ENCODE measurements at regions not wholly inside any gene's neighbourhood (a gene's known extent, or its start where the extent isn't known, plus 50 kb on each side); places are given as distances from the start of the nearest gene placed in this dataset.

GRCh38 chr6:33878562-33878961, 74.8 kb upstream of the MLN start:
- Mint-ChIP-seq H3K36me3 (ENCODE audit: unreplicated experiment) (no peaks in the 10 kb centered on the region), H3K27ac (ENCODE audit: unreplicated experiment) (no peak overlapping the region), H3K4me1 (ENCODE audit: unreplicated experiment) (no peaks in the 10 kb centered on the region), H3K27me3 (ENCODE audit: unreplicated experiment) (peaks cover 72% of the 10 kb centered on the region), H3K9me3 (ENCODE audit: unreplicated experiment) (no peaks in the 10 kb centered on the region), H3K4me3 (ENCODE audit: unreplicated experiment) (no peak overlapping the region)
- no peak for DNase-seq (ENCODE audit: extremely low spot score, unreplicated experiment)
- TF ChIP-seq, protein P1, sequence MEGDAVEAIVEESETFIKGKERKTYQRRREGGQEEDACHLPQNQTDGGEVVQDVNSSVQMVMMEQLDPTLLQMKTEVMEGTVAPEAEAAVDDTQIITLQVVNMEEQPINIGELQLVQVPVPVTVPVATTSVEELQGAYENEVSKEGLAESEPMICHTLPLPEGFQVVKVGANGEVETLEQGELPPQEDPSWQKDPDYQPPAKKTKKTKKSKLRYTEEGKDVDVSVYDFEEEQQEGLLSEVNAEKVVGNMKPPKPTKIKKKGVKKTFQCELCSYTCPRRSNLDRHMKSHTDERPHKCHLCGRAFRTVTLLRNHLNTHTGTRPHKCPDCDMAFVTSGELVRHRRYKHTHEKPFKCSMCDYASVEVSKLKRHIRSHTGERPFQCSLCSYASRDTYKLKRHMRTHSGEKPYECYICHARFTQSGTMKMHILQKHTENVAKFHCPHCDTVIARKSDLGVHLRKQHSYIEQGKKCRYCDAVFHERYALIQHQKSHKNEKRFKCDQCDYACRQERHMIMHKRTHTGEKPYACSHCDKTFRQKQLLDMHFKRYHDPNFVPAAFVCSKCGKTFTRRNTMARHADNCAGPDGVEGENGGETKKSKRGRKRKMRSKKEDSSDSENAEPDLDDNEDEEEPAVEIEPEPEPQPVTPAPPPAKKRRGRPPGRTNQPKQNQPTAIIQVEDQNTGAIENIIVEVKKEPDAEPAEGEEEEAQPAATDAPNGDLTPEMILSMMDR (IDR thresholded peaks at IDR 0.05): no peak

DNA sequence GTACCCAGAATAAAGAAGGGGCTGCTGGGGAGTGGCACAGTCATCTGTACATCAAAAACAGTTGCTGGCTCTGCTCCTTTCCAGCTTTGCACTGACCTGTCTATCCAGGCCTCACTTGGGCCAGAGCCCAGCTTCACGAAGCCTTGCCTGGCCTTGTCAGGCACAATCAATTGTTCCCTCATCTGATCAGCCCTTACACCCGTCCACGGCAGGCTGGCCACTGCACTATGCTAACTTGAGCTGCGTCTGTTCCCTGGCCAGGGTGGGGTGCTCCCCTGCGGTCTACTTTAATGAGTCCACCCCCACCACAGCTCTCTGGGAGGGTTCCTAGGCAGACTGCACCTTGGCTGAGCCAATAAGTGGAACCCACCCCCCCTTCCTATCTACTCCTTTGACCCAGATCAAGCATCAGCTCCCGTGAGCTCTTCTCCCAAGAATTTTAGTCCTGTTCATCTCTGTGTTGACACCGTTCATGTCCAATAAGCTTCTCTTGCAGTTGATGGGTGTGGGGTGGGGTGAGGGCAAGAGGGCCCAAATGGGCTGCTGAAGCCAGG, 74.3 kb upstream of the MLN start:
- TF ChIP-seq, protein P1 (IDR thresholded peaks at IDR 0.05): no peak
- H3K4me1 Mint-ChIP-seq (ENCODE audit: unreplicated experiment): no peaks in the 10 kb centered on the region
- no peak overlapping the region for H3K4me3 Mint-ChIP-seq (ENCODE audit: unreplicated experiment)
- no peak for DNase-seq (ENCODE audit: extremely low spot score, unreplicated experiment)
- no peaks in the 10 kb centered on the region for H3K36me3 Mint-ChIP-seq (ENCODE audit: unreplicated experiment)
- no peaks in the 10 kb centered on the region for H3K9me3 Mint-ChIP-seq (ENCODE audit: unreplicated experiment)
- peaks cover 72% of the 10 kb centered on the region for H3K27me3 Mint-ChIP-seq (ENCODE audit: unreplicated experiment)
- no peak overlapping the region for H3K27ac Mint-ChIP-seq (ENCODE audit: unreplicated experiment)

DNA sequence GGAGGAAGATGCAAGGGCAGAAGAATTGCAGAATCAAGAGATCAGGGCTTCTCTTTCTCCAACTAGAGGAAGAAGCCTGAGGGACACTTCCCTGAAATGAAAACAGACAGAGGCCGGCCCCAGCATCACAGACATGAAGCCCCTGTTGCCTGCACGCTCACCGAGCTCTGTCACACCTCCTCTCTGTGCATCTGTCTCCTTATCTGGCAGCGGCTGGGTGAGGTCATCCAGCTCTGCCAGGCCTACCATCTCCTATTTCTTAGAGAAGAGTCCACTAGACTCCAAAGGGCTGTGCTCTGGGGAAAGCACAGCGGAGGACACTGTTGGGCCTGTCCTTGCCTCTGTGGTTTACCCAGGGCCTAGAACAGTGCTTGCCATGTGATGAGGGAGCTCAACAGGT, 71.9 kb upstream of the MLN start:
- H3K27me3 Mint-ChIP-seq (ENCODE audit: unreplicated experiment): peaks cover 58% of the 10 kb centered on the region
- TF ChIP-seq, protein P1 (IDR thresholded peaks at IDR 0.05): no peak
- H3K27ac Mint-ChIP-seq (ENCODE audit: unreplicated experiment): no peak overlapping the region
- no peak for DNase-seq (ENCODE audit: extremely low spot score, unreplicated experiment)
- no peak overlapping the region for H3K4me3 Mint-ChIP-seq (ENCODE audit: unreplicated experiment)
- H3K9me3 Mint-ChIP-seq (ENCODE audit: unreplicated experiment): no peaks in the 10 kb centered on the region
- no peaks in the 10 kb centered on the region for H3K4me1 Mint-ChIP-seq (ENCODE audit: unreplicated experiment)
- no peaks in the 10 kb centered on the region for H3K36me3 Mint-ChIP-seq (ENCODE audit: unreplicated experiment)

GRCh38 chr6:33875141-33875581, 71.4 kb upstream of the MLN start:
- no peaks in the 10 kb centered on the region for H3K36me3 Mint-ChIP-seq (ENCODE audit: unreplicated experiment)
- H3K4me3 Mint-ChIP-seq (ENCODE audit: unreplicated experiment): no peak overlapping the region
- DNase-seq (ENCODE audit: extremely low spot score, unreplicated experiment): no peak
- no peaks in the 10 kb centered on the region for H3K4me1 Mint-ChIP-seq (ENCODE audit: unreplicated experiment)
- peaks cover 52% of the 10 kb centered on the region for H3K27me3 Mint-ChIP-seq (ENCODE audit: unreplicated experiment)
- no peaks in the 10 kb centered on the region for H3K9me3 Mint-ChIP-seq (ENCODE audit: unreplicated experiment)
- H3K27ac Mint-ChIP-seq (ENCODE audit: unreplicated experiment): no peak overlapping the region
- TF ChIP-seq, protein P1 (IDR thresholded peaks at IDR 0.05): no peak

DNA sequence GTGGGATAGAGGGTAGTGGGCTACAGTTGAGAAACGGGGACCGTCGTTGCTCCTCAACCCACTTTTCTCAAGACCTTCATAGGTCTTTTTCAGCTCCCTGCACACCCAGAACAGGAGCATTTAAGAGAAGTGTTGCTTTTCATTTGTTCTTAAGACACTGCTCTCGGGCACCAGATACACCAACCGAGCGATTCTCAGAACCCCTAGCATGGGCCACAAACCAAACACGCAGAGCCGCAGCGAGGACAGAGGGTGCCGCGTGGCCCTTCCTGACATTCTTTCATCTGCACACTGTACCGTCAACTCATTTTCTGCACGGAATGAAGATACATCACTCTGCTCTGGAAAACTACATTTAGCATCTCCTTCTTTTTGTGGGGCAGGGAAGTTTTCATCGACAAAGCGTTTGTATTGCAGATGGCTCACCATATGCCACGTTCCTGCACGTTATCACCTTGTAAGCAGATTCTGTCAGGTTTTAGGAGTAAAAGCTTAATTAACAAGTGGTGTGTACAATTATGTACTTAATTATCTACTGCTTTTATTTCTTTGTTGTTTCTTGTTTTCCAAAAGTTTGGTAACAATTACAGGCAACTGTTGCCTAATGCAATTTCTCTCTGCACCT, 70.4 kb upstream of the MLN start:
- peaks cover 51% of the 10 kb centered on the region for H3K27me3 Mint-ChIP-seq (ENCODE audit: unreplicated experiment)
- TF ChIP-seq, protein P1 (IDR thresholded peaks at IDR 0.05): no peak
- no peaks in the 10 kb centered on the region for H3K9me3 Mint-ChIP-seq (ENCODE audit: unreplicated experiment)
- DNase-seq (ENCODE audit: extremely low spot score, unreplicated experiment): no peak
- no peaks in the 10 kb centered on the region for H3K4me1 Mint-ChIP-seq (ENCODE audit: unreplicated experiment)
- H3K4me3 Mint-ChIP-seq (ENCODE audit: unreplicated experiment): no peak overlapping the region
- no peaks in the 10 kb centered on the region for H3K36me3 Mint-ChIP-seq (ENCODE audit: unreplicated experiment)
- no peak overlapping the region for H3K27ac Mint-ChIP-seq (ENCODE audit: unreplicated experiment)
